Loucy (cell line): ENCODE measurements at regions not wholly inside any gene's neighbourhood (a gene's known extent, or its start where the extent isn't known, plus 50 kb on each side); places are given as distances from the start of the nearest gene placed in this dataset.

Source experiments
- H2AFZ ChIP-seq: fragments of 200-600 bp; sonication (generic); 2 replicates; pipeline ENCODE4 v1.6.0; 2016; ENCODE audit warnings: antibody characterized with exemption, mild to moderate bottlenecking, low read length, moderate library complexity
- H3F3A ChIP-seq: fragments of 200-600 bp; 2 replicates; pipeline ENCODE4 v1.6.0; 2016; ENCODE audit warnings: antibody characterized with exemption, low read depth, mild to moderate bottlenecking
- H3K27me3 ChIP-seq: fragments of 200-600 bp; sonication (generic); 2 replicates; pipeline ENCODE4 v1.6.1; 2014; ENCODE audit warnings: low read length, mild to moderate bottlenecking; ENCODE audit not compliant: insufficient read depth, poor library complexity, severe bottlenecking
- H3K36me3 ChIP-seq: fragments of 200-600 bp; sonication (generic); 2 replicates; pipeline ENCODE4 v1.6.1; 2016; ENCODE audit warnings: low read length; ENCODE audit not compliant: insufficient read depth
- H3K4me1 ChIP-seq: fragments of 200-600 bp; sonication (generic); 2 replicates; pipeline ENCODE4 v1.5.1; 2014; ENCODE audit warnings: low read length, mild to moderate bottlenecking; ENCODE audit not compliant: insufficient read depth, poor library complexity, severe bottlenecking
- H3K4me2 ChIP-seq: fragments of 200-600 bp; sonication (generic); 2 replicates; pipeline ENCODE4 v1.6.0; 2014; ENCODE audit warnings: antibody characterized with exemption, low read length, low read depth, mild to moderate bottlenecking; ENCODE audit not compliant: poor library complexity, severe bottlenecking
- H3K4me3 ChIP-seq: fragments of 200-600 bp; sonication (generic); 2 replicates; pipeline ENCODE4 v1.5.1; 2014; ENCODE audit warnings: low read length, mild to moderate bottlenecking, mixed read lengths; ENCODE audit not compliant: poor library complexity, severe bottlenecking
- H3K79me2 ChIP-seq: fragments of 200-600 bp; sonication (generic); 2 replicates; pipeline ENCODE4 v1.6.1; 2014; ENCODE audit warnings: low read length; ENCODE audit not compliant: insufficient read depth
- H3K9ac ChIP-seq: fragments of 200-600 bp; sonication (generic); 2 replicates; pipeline ENCODE4 v1.6.0; 2014; ENCODE audit warnings: mild to moderate bottlenecking, low read depth, low read length, moderate library complexity; ENCODE audit not compliant: poor library complexity, severe bottlenecking
- H3K9me2 ChIP-seq: fragments of 200-600 bp; sonication (generic); replicated peaks from 2 replicates; pipeline ENCODE4 v1.6.1; 2016; ENCODE audit warnings: low read depth, low read length, mixed read lengths
- H3K9me3 ChIP-seq: fragments of 200-600 bp; sonication (generic); 2 replicates; pipeline ENCODE4 v1.6.1; 2014; ENCODE audit warnings: mild to moderate bottlenecking, antibody characterized with exemption, low read length, low read depth; ENCODE audit not compliant: insufficient read depth
- H4K20me1 ChIP-seq: fragments of 200-600 bp; sonication (generic); 2 replicates; pipeline ENCODE4 v1.6.0; 2014; ENCODE audit warnings: antibody characterized with exemption, low read length, mild to moderate bottlenecking; ENCODE audit not compliant: insufficient read depth, poor library complexity, severe bottlenecking
- EZH2phosphoT487 ChIP-seq: fragments of 200-600 bp; IDR thresholded peaks from 2 replicates; pipeline ENCODE4 v1.6.1; 2018; ENCODE audit warnings: antibody characterized with exemption, mild to moderate bottlenecking, moderate library complexity, borderline replicate concordance
- TF ChIP-seq, protein P1 (sequence below): fragments of 200-600 bp; sonication (generic); conservative IDR thresholded peaks from 2 replicates; pipeline ENCODE4 v1.5.1; 2014; ENCODE audit warnings: mild to moderate bottlenecking, antibody characterized with exemption, low read length

DNA sequence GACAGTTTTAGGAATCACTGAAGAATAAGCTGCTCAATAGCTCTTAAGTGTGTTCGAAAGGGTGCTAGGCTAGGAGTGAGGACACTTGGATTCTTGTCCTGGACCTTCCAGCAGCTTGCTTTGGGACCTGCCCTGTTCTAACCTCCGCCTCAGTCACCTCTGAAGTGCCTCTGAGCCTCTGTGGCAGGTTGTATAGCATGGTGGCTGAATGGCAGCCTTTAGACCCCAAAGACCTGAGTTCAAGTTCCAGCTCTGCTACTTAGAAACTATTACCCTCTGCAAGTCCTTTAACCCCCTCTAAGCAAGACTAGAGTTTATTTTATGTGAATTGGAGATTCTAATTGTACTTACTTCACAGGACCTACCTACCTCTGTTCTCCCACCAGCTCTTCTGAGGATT, 81.5 kb downstream of the RRAGC start:
- no peaks in the 10 kb centered on the region for H3K4me1 ChIP-seq
- TF ChIP-seq, protein P1, sequence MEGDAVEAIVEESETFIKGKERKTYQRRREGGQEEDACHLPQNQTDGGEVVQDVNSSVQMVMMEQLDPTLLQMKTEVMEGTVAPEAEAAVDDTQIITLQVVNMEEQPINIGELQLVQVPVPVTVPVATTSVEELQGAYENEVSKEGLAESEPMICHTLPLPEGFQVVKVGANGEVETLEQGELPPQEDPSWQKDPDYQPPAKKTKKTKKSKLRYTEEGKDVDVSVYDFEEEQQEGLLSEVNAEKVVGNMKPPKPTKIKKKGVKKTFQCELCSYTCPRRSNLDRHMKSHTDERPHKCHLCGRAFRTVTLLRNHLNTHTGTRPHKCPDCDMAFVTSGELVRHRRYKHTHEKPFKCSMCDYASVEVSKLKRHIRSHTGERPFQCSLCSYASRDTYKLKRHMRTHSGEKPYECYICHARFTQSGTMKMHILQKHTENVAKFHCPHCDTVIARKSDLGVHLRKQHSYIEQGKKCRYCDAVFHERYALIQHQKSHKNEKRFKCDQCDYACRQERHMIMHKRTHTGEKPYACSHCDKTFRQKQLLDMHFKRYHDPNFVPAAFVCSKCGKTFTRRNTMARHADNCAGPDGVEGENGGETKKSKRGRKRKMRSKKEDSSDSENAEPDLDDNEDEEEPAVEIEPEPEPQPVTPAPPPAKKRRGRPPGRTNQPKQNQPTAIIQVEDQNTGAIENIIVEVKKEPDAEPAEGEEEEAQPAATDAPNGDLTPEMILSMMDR: no peak
- TF ChIP-seq EZH2phosphoT487: no peak
- H3K4me2 ChIP-seq: no peak overlapping the region
- no peak overlapping the region for H2AFZ ChIP-seq
- H3K9me3 ChIP-seq: no peaks in the 10 kb centered on the region
- H3K27me3 ChIP-seq: no peaks in the 10 kb centered on the region
- H4K20me1 ChIP-seq: no peaks in the 10 kb centered on the region
- no peaks in the 10 kb centered on the region for H3K9me2 ChIP-seq
- no peaks in the 10 kb centered on the region for H3K36me3 ChIP-seq
- H3K79me2 ChIP-seq: no peaks in the 10 kb centered on the region
- no peak overlapping the region for H3K9ac ChIP-seq
- H3F3A ChIP-seq: no peaks in the 10 kb centered on the region
- H3K4me3 ChIP-seq: no peak overlapping the region

DNA sequence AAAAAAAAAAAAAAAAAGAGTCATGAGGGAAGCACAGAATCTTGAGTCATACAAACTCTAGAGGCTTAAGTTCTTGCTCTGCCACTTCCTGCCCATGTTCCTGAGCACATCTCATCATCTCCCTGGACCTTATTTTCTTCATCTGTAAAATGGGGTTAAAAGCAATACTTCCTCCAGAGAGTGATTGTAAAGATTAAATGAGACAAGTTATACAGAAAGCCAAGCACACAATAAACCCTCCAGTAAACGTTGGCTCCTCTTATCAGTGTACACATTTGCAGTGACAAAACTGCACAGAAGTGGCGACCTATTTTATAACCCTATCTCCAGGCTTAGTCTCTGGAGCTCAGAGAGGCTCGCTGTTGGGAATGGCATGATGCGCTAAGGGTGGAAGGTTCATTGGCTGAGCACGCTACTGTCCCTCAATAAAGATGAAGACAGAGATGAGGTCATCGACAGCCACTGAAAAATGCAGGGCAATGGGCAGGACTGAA, 82.1 kb downstream of the RRAGC start:
- no peaks in the 10 kb centered on the region for H3K27me3 ChIP-seq
- no peaks in the 10 kb centered on the region for H3K9me3 ChIP-seq
- no peak overlapping the region for H3K4me2 ChIP-seq
- H3K9ac ChIP-seq: no peak overlapping the region
- H3K79me2 ChIP-seq: no peaks in the 10 kb centered on the region
- H4K20me1 ChIP-seq: no peaks in the 10 kb centered on the region
- no peaks in the 10 kb centered on the region for H3K4me1 ChIP-seq
- H3K9me2 ChIP-seq: no peaks in the 10 kb centered on the region
- H3K4me3 ChIP-seq: no peak overlapping the region
- H3F3A ChIP-seq: no peaks in the 10 kb centered on the region
- no peak for TF ChIP-seq EZH2phosphoT487
- TF ChIP-seq, protein P1: no peak
- H3K36me3 ChIP-seq: no peaks in the 10 kb centered on the region
- no peak overlapping the region for H2AFZ ChIP-seq

DNA sequence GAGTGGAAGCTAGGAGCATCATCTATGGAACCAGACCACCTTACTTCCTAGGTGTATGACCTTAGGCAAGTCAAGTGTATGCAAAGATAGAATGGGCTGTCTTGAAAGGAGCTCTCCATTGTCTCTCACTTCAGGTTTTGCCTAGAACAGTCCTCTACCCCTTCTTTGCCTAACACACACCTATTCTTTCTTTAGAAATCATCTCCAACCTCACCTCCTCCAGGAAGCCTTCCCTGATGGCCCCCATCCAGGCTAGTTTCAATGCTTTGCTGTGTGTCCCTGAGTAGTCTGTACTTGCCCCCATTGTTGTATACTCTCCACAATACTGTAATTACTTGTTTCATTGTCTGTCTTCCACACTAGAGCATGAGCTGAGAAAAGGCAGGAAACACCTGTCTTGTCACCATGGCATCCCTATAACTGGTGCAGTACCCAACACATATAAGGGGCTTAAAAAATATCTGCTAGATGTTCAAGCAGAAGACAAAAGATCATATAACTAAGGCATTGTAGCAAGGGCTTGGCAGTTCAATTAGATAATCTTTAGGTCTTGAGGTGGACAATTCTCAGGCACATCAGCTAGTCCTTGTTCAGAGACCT, 83.0 kb downstream of the RRAGC start:
- Histone ChIP-seq H2AFZ (no peak overlapping the region), H3K4me2 (no peak overlapping the region), H3K79me2 (no peaks in the 10 kb centered on the region), H3K27me3 (no peaks in the 10 kb centered on the region), H3K4me1 (no peaks in the 10 kb centered on the region), H3K36me3 (no peaks in the 10 kb centered on the region), H3K9me3 (no peaks in the 10 kb centered on the region), H3K4me3 (no peak overlapping the region), H3F3A (no peaks in the 10 kb centered on the region), H3K9me2 (no peaks in the 10 kb centered on the region), H4K20me1 (no peaks in the 10 kb centered on the region), H3K9ac (no peak overlapping the region)
- TF ChIP-seq, protein P1: no peak
- TF ChIP-seq EZH2phosphoT487: no peak
